H9 (cell line): ENCODE measurements at regions not wholly inside any gene's neighbourhood (a gene's known extent, or its start where the extent isn't known, plus 50 kb on each side); places are given as distances from the start of the nearest gene placed in this dataset.

Experiments used
- DNase-seq: peaks from one replicate; pipeline ENCODE4 v3.0.0-alpha.2; 2017
- H2AFZ ChIP-seq: one replicate; pipeline ENCODE4 v1.6.1; 2013; ENCODE audit warnings: mild to moderate bottlenecking, low read length, control low read depth, moderate library complexity
- H2AK5ac ChIP-seq: 2 replicates; pipeline ENCODE4 v1.6.1; 2013; ENCODE audit warnings: low read length, control low read depth, mixed read lengths; ENCODE audit not compliant: insufficient read length
- H2BK120ac ChIP-seq: one replicate; pipeline ENCODE4 v1.6.1; 2013; ENCODE audit warnings: low read depth, mild to moderate bottlenecking, low read length, control low read depth, inconsistent platforms; ENCODE audit not compliant: poor library complexity, severe bottlenecking
- H2BK12ac ChIP-seq: 2 replicates; pipeline ENCODE4 v1.6.1; 2013; ENCODE audit warnings: low read length, control low read depth, mixed read lengths, low read depth; ENCODE audit not compliant: insufficient read length
- H2BK15ac ChIP-seq: 2 replicates; pipeline ENCODE4 v1.6.1; 2013; ENCODE audit warnings: low read depth, low read length, control low read depth
- H2BK20ac ChIP-seq: one replicate; pipeline ENCODE4 v1.6.1; 2013; ENCODE audit warnings: low read depth, mild to moderate bottlenecking, low read length, control low read depth, inconsistent platforms; ENCODE audit not compliant: poor library complexity, severe bottlenecking
- H2BK5ac ChIP-seq: 2 replicates; pipeline ENCODE4 v1.6.1; 2013; ENCODE audit warnings: low read length, control low read depth, mixed read lengths; ENCODE audit not compliant: insufficient read length
- H3K14ac ChIP-seq: 2 replicates; pipeline ENCODE4 v1.6.1; 2013; ENCODE audit warnings: low read length, control low read depth; ENCODE audit not compliant: insufficient read depth
- H3K18ac ChIP-seq: 2 replicates; pipeline ENCODE4 v1.6.1; 2013; ENCODE audit warnings: low read depth, mild to moderate bottlenecking, mixed read lengths, low read length, control low read depth; ENCODE audit not compliant: insufficient read length
- H3K23ac ChIP-seq: 2 replicates; pipeline ENCODE4 v1.6.1; 2013; ENCODE audit warnings: low read length, control low read depth, mixed read lengths, low read depth; ENCODE audit not compliant: insufficient read length
- H3K23me2 ChIP-seq: 2 replicates; pipeline ENCODE4 v1.6.1; 2013; ENCODE audit warnings: low read depth, mild to moderate bottlenecking, mixed read lengths, low read length, control low read depth; ENCODE audit not compliant: insufficient read length, poor library complexity, severe bottlenecking
- H3K27ac ChIP-seq: 2 replicates; pipeline ENCODE4 v1.5.1; 2013; ENCODE audit warnings: low read length, control low read depth, mixed read lengths, low read depth; ENCODE audit not compliant: insufficient read length
- H3K27me3 ChIP-seq: 2 replicates; pipeline ENCODE4 v1.6.1; 2013; ENCODE audit warnings: low read length, control low read depth, inconsistent platforms; ENCODE audit not compliant: insufficient read depth
- H3K4ac ChIP-seq: 2 replicates; pipeline ENCODE4 v1.6.1; 2013; ENCODE audit warnings: low read depth, mild to moderate bottlenecking, control low read depth, inconsistent platforms, low read length, moderate library complexity
- H3K4me1 ChIP-seq: 2 replicates; pipeline ENCODE4 v1.6.1; 2013; ENCODE audit warnings: low read length, control low read depth, inconsistent platforms; ENCODE audit not compliant: insufficient read depth
- H3K4me2 ChIP-seq: 2 replicates; pipeline ENCODE4 v1.6.1; 2013; ENCODE audit warnings: low read length, control low read depth, mixed read lengths; ENCODE audit not compliant: insufficient read length, insufficient read depth
- H3K56ac ChIP-seq: 2 replicates; pipeline ENCODE4 v1.6.1; 2013; ENCODE audit warnings: low read depth, mild to moderate bottlenecking, mixed read lengths, low read length, control low read depth; ENCODE audit not compliant: insufficient read length
- H3K79me1 ChIP-seq: 2 replicates; pipeline ENCODE4 v1.6.1; 2013; ENCODE audit warnings: low read depth, mild to moderate bottlenecking, moderate library complexity, low read length, control low read depth, inconsistent platforms; ENCODE audit not compliant: insufficient read depth, poor library complexity, severe bottlenecking
- H3K79me2 ChIP-seq: 2 replicates; pipeline ENCODE4 v1.6.1; 2013; ENCODE audit warnings: low read length, control low read depth, inconsistent platforms; ENCODE audit not compliant: insufficient read depth
- H3K9ac ChIP-seq: 2 replicates; pipeline ENCODE4 v1.6.1; 2013; ENCODE audit warnings: low read length, control low read depth, mixed read lengths; ENCODE audit not compliant: insufficient read length; ENCODE audit errors: extremely low read depth
- H3K9me3 ChIP-seq: one replicate; pipeline ENCODE4 v1.6.1; 2013; ENCODE audit warnings: low read depth, low read length, inconsistent platforms; ENCODE audit not compliant: control insufficient read depth
- H3T11ph ChIP-seq: one replicate; pipeline ENCODE4 v1.6.1; 2013; ENCODE audit warnings: mild to moderate bottlenecking, low read length, control low read depth, inconsistent platforms
- H4K20me1 ChIP-seq: one replicate; pipeline ENCODE4 v1.6.1; 2013; ENCODE audit not compliant: control insufficient read depth, insufficient read length, insufficient read depth
- H4K5ac ChIP-seq: 2 replicates; pipeline ENCODE4 v1.6.1; 2013; ENCODE audit warnings: low read depth, mild to moderate bottlenecking, mixed read lengths, low read length, control low read depth; ENCODE audit not compliant: insufficient read length
- H4K8ac ChIP-seq: replicated peaks from 2 replicates; pipeline ENCODE4 v1.6.1; 2013; ENCODE audit warnings: low read length, control low read depth, mixed read lengths, low read depth; ENCODE audit not compliant: insufficient read length
- H4K91ac ChIP-seq: 2 replicates; pipeline ENCODE4 v1.6.1; 2013; ENCODE audit warnings: low read depth, mild to moderate bottlenecking, moderate library complexity, mixed read lengths, low read length, control low read depth; ENCODE audit not compliant: insufficient read length
- H3K27ac Mint-ChIP-seq, 3 experiments: 2 replicates in 2 of 3; 3 replicates in 1 of 3; pipeline ENCODE4 v1.8.0; 2020 to 2021; ENCODE audit warnings: mixed read lengths in 3 of 3, mild to moderate bottlenecking in 1 of 3, moderate library complexity in 1 of 3
- H3K27me3 Mint-ChIP-seq: 2 replicates; pipeline ENCODE4 v1.8.0; 2021; ENCODE audit warnings: low read depth, mild to moderate bottlenecking, moderate library complexity, mixed read lengths
- H3K36me3 Mint-ChIP-seq, 3 experiments: 2 replicates in 2 of 3; 3 replicates in 1 of 3; pipeline ENCODE4 v1.8.0; 2020 to 2021; ENCODE audit warnings: low read depth in 3 of 3, mixed read lengths in 3 of 3; ENCODE audit not compliant: insufficient read depth in 1 of 3
- H3K4me1 Mint-ChIP-seq, 2 experiments: 2 replicates each; pipeline ENCODE4 v1.8.0; 2020; ENCODE audit warnings: mixed read lengths in 2 of 2
- H3K4me3 Mint-ChIP-seq, 2 experiments: 2 replicates in 1 of 2; 3 replicates in 1 of 2; pipeline ENCODE4 v1.8.0; 2020 to 2021; ENCODE audit warnings: mild to moderate bottlenecking in 2 of 2, mixed read lengths in 2 of 2, moderate library complexity in 1 of 2
- H3K9me3 Mint-ChIP-seq, 2 experiments: 2 replicates in 1 of 2; 3 replicates in 1 of 2; pipeline ENCODE4 v1.8.0; 2020; ENCODE audit warnings: mild to moderate bottlenecking in 2 of 2, mixed read lengths in 2 of 2, moderate library complexity in 1 of 2
- WGBS: extraction: QIAGEN DNeasy Blood & Tissue Kit; methylation state at CpG from one replicate; pipeline ENCODE4 v1.1.7; 2013; ENCODE audit warnings: missing lambda C conversion rate, low lambda C conversion rate, mixed read lengths; ENCODE audit not compliant: insufficient read length; ENCODE audit errors: extremely low coverage; 5-methylcytosine and 5-hydroxymethylcytosine counted together
- TF ChIP-seq, protein P1 (sequence below): fragments of 200-600 bp; sonication (generic); conservative IDR thresholded peaks from 3 replicates; pipeline ENCODE4 v1.8.0; 2021; ENCODE audit warnings: antibody characterized with exemption, mild to moderate bottlenecking

GRCh38 chr15:62879770-62880169, 162.8 kb upstream of the TPM1 start:
- Mint-ChIP-seq H3K36me3 (peaks cover 0 to 4% (median 0%) of the 10 kb centered on the region in 3 experiments; a peak in 2 of 7 replicates), H3K27ac (peak overlapping the region in 1 of 3 experiments; percentile 26; a peak in 1 of 7 replicates), H3K27me3 (peaks cover 36% of the 10 kb centered on the region), H3K9me3 (no peaks in the 10 kb centered on the region; a peak in 1 of 5 replicates), H3K4me1 (peaks cover 59 to 76% of the 10 kb centered on the region in 2 experiments), H3K4me3 (no peak overlapping the region)
- H2AFZ ChIP-seq: no peak overlapping the region
- no peak overlapping the region for H3K56ac ChIP-seq
- H3K14ac ChIP-seq: no peak overlapping the region
- no peak overlapping the region for H2BK5ac ChIP-seq
- no peak overlapping the region for H3K27ac ChIP-seq
- no peaks in the 10 kb centered on the region for H3K23me2 ChIP-seq
- no peak overlapping the region for H4K5ac ChIP-seq
- H3K23ac ChIP-seq: no peak overlapping the region
- H3K27me3 ChIP-seq: no peaks in the 10 kb centered on the region
- no peak overlapping the region for H2AK5ac ChIP-seq
- DNase-seq: no peak
- no peak overlapping the region for H2BK120ac ChIP-seq
- H3K79me2 ChIP-seq: no peaks in the 10 kb centered on the region
- no peak overlapping the region for H4K8ac ChIP-seq
- H3K9ac ChIP-seq: no peak overlapping the region
- H3K4me2 ChIP-seq: no peak overlapping the region
- no peaks in the 10 kb centered on the region for H4K20me1 ChIP-seq
- H3T11ph ChIP-seq: no peak overlapping the region
- no peak overlapping the region for H2BK12ac ChIP-seq
- H3K18ac ChIP-seq: no peak overlapping the region
- no peak overlapping the region for H2BK20ac ChIP-seq
- peaks cover 5% of the 10 kb centered on the region; the same call in 1 of the 2 replicates for H3K4me1 ChIP-seq
- no peak overlapping the region for H4K91ac ChIP-seq
- H3K4ac ChIP-seq: no peak overlapping the region
- H2BK15ac ChIP-seq: no peak overlapping the region
- H3K79me1 ChIP-seq: no peaks in the 10 kb centered on the region
- no CpG with 5 or more reads among the region's 8 CpGs for WGBS
- H3K9me3 ChIP-seq: no peaks in the 10 kb centered on the region
- TF ChIP-seq, protein P1, sequence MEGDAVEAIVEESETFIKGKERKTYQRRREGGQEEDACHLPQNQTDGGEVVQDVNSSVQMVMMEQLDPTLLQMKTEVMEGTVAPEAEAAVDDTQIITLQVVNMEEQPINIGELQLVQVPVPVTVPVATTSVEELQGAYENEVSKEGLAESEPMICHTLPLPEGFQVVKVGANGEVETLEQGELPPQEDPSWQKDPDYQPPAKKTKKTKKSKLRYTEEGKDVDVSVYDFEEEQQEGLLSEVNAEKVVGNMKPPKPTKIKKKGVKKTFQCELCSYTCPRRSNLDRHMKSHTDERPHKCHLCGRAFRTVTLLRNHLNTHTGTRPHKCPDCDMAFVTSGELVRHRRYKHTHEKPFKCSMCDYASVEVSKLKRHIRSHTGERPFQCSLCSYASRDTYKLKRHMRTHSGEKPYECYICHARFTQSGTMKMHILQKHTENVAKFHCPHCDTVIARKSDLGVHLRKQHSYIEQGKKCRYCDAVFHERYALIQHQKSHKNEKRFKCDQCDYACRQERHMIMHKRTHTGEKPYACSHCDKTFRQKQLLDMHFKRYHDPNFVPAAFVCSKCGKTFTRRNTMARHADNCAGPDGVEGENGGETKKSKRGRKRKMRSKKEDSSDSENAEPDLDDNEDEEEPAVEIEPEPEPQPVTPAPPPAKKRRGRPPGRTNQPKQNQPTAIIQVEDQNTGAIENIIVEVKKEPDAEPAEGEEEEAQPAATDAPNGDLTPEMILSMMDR: no peak
